SK-N-SH (cell line): ENCODE measurements at regions not wholly inside any gene's neighbourhood (a gene's known extent, or its start where the extent isn't known, plus 50 kb on each side); places are given as distances from the start of the nearest gene placed in this dataset.

ENCODE experiments used
- CTCF ChIA-PET: fragments of 300-600, 350-600 bp; formaldehyde crosslinking; extraction: SDS; loops from one replicate; lab custom pipeline; 2021; lab: Yijun Ruan, JAX
- POLR2A ChIA-PET: fragments of 350-600 bp; sonication (Branson Sonifier 250); formaldehyde crosslinking; extraction: SDS; loops from one replicate; lab custom pipeline; 2020; ENCODE audit warnings: antibody characterized with exemption, inconsistent platforms; lab: Yijun Ruan, JAX
- DNase-seq: peaks from one replicate; pipeline ENCODE4 v3.0.0; 2012
- H2AFZ ChIP-seq: fragments of 200-600 bp; sonication (generic); 2 replicates; pipeline ENCODE4 v1.8.1; 2016; ENCODE audit warnings: antibody characterized with exemption, mild to moderate bottlenecking, low read depth
- H3F3A ChIP-seq: fragments of 200-600 bp; sonication (generic); replicated peaks from 2 replicates; pipeline ENCODE3; 2016; ENCODE audit warnings: antibody characterized with exemption, mild to moderate bottlenecking; ENCODE audit not compliant: insufficient read depth
- H3K27ac ChIP-seq, 2 experiments: fragments of 200-500 bp in 1 of 2; fragments of 200-600 bp in 1 of 2; sonication (Bioruptor generic) in 1 of 2; sonication (generic), shearing (Covaris generic) in 1 of 2; 2 replicates each; pipeline versions ENCODE4 v1.5.1 to v1.6.1; 2014 to 2016; ENCODE audit warnings: low read depth in 2 of 2, inconsistent platforms in 1 of 2, low read length in 1 of 2, mild to moderate bottlenecking in 1 of 2, mixed read lengths in 1 of 2
- H3K27me3 ChIP-seq: fragments of 200-600 bp; sonication (generic), shearing (Covaris generic); 2 replicates; pipeline ENCODE4 v1.6.1; 2016; ENCODE audit warnings: mixed run types; ENCODE audit not compliant: insufficient read depth
- H3K36me3 ChIP-seq, 2 experiments: fragments of 200-500 bp in 1 of 2; fragments of 200-600 bp in 1 of 2; sonication (Bioruptor generic) in 1 of 2; sonication (generic) in 1 of 2; replicated peaks in 1 of 2; 2 replicates each; pipeline versions ENCODE3 to v1.5.1; 2014 to 2016; ENCODE audit warnings: low read length in 1 of 2, mild to moderate bottlenecking in 1 of 2; ENCODE audit not compliant: insufficient read depth in 2 of 2, control insufficient read depth in 1 of 2
- H3K4me1 ChIP-seq, 2 experiments: fragments of 200-500 bp in 1 of 2; fragments of 200-600 bp in 1 of 2; sonication (Bioruptor generic) in 1 of 2; sonication (generic), shearing (Covaris generic) in 1 of 2; 2 replicates each; pipeline versions ENCODE4 v1.5.1 to v1.6.1; 2014 to 2016; ENCODE audit warnings: low read depth in 1 of 2, low read length in 1 of 2, mixed run types in 1 of 2; ENCODE audit not compliant: insufficient read depth in 2 of 2, control insufficient read depth in 1 of 2
- H3K4me2 ChIP-seq: fragments of 200-600 bp; sonication (generic), shearing (Covaris generic); 2 replicates; pipeline ENCODE4 v1.6.1; 2017; ENCODE audit warnings: mixed run types
- H3K4me3 ChIP-seq, 2 experiments: fragments of 200-500 bp in 1 of 2; fragments of 200-600 bp in 1 of 2; sonication (Bioruptor generic) in 1 of 2; sonication (generic), shearing (Covaris generic) in 1 of 2; 2 replicates each; pipeline versions ENCODE4 v1.5.1 to v1.8.1; 2014 to 2016; ENCODE audit warnings: low read depth in 2 of 2, inconsistent platforms in 1 of 2, low read length in 1 of 2, mild to moderate bottlenecking in 1 of 2, mixed read lengths in 1 of 2, moderate library complexity in 1 of 2
- H3K79me2 ChIP-seq: fragments of 200-600 bp; sonication (generic); 2 replicates; pipeline ENCODE4 v1.8.1; 2017; ENCODE audit warnings: mild to moderate bottlenecking; ENCODE audit not compliant: insufficient read depth
- H3K9ac ChIP-seq: fragments of 200-600 bp; sonication (generic); 2 replicates; pipeline ENCODE4 v1.6.1; 2017; ENCODE audit warnings: mixed run types
- H3K9me2 ChIP-seq: fragments of 200-600 bp; sonication (generic); 2 replicates; pipeline ENCODE4 v1.6.1; 2017; ENCODE audit warnings: mixed run types
- H3K9me3 ChIP-seq: fragments of 200-600 bp; sonication (generic); 2 replicates; pipeline ENCODE4 v1.6.1; 2017; ENCODE audit warnings: mixed run types, mild to moderate bottlenecking, moderate library complexity
- H4K20me1 ChIP-seq: fragments of 200-600 bp; sonication (generic); 2 replicates; pipeline ENCODE4 v1.6.1; 2017; ENCODE audit warnings: mild to moderate bottlenecking, mixed run types; ENCODE audit not compliant: insufficient read depth
- FOXM1 ChIP-seq: IDR thresholded peaks from 2 replicates; pipeline ENCODE4 v1.4.0; 2012; ENCODE audit warnings: low read depth, mild to moderate bottlenecking
- GABPA ChIP-seq: IDR thresholded peaks from 2 replicates; pipeline ENCODE4 v1.4.0; 2012; ENCODE audit warnings: low read depth, mild to moderate bottlenecking
- GATA2 ChIP-seq: sonication (generic); formaldehyde crosslinking; IDR thresholded peaks from 2 replicates; pipeline ENCODE4 v1.5.0; 2020; ENCODE audit warnings: mild to moderate bottlenecking, missing genetic modification reagents
- JUND ChIP-seq: IDR thresholded peaks from 2 replicates; pipeline ENCODE4 v1.4.0; 2012
- RAD21 ChIP-seq: IDR thresholded peaks from 2 replicates; pipeline ENCODE4 v1.6.1; 2012; ENCODE audit warnings: mild to moderate bottlenecking, low read length
- RFX5 ChIP-seq: IDR thresholded peaks from 2 replicates; pipeline ENCODE4 v1.6.1; 2012; ENCODE audit warnings: mild to moderate bottlenecking, improper control_type of control experiment, low read length
- SMC3 ChIP-seq: IDR thresholded peaks from 2 replicates; pipeline ENCODE4 v1.6.1; 2012; ENCODE audit warnings: low read depth, low read length, improper control_type of control experiment
- TAF1 ChIP-seq: IDR thresholded peaks from 2 replicates; pipeline ENCODE4 v1.6.1; 2012; ENCODE audit warnings: low read depth, mild to moderate bottlenecking, low read length, moderate library complexity, borderline replicate concordance
- YY1 ChIP-seq: IDR thresholded peaks from 2 replicates; pipeline ENCODE4 v1.4.0; 2012; ENCODE audit warnings: low read depth, mild to moderate bottlenecking
- WGBS: methylation state at CpG from one replicate; pipeline ENCODE4 v1.1.6; 2017; ENCODE audit warnings: low lambda C conversion rate; 5-methylcytosine and 5-hydroxymethylcytosine counted together
- TF ChIP-seq, protein P1 (sequence below): IDR thresholded peaks from 2 replicates; pipeline ENCODE4 v1.6.1; 2012; ENCODE audit warnings: mild to moderate bottlenecking, low read depth, low read length, moderate library complexity
- TF ChIP-seq, protein P2 (sequence below): IDR thresholded peaks from 2 replicates; pipeline ENCODE4 v1.4.0; 2012; ENCODE audit warnings: low read depth
- TF ChIP-seq, protein P3 (sequence below): IDR thresholded peaks from 2 replicates; pipeline ENCODE4 v1.4.0; 2012; ENCODE audit warnings: low read depth, borderline replicate concordance
- TF ChIP-seq, protein P4 (sequence below): IDR thresholded peaks from 2 replicates; pipeline ENCODE4 v1.4.0; 2012; ENCODE audit warnings: low read depth, borderline replicate concordance

DNA sequence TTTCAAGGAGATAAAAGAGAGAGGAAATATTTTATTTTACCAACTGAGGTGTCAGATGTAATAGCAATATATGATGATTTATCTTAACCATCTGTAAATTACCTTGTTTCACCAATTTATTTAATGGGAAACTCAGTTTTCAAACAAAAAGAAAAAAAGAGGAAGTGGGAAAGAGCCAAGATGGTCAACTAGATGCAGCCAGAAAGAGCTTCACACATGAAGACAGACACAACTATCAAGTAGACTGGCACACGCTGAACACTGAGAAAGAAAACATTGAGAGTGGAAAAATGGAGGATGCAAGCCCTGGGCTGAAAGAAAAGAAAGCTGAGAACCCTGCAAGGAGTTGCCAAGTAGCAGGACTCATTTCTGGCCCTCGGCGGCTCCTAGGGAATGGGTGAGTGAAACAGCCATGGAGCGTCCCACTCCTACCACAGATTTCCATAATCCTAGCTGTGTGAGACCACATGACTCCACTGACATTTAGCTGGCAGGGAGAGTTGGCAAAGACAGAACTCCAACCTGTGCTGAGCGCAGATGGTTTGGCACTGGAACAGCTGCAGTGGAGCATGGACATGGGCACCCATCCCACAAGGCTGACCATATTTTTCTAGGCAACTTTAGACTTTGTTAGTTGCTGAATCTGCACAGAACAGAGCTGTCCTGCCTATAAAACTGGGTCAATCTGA lies 409.3 kb downstream of the FAM47B start:
- H3K9me2 ChIP-seq, result no peaks in the 10 kb centered on the region
- ChIA-PET POLR2A (no interaction called here), CTCF (no interaction called here)
- no peak overlapping the region for H2AFZ ChIP-seq
- no peaks in the 10 kb centered on the region for H3K27me3 ChIP-seq
- no peaks in the 10 kb centered on the region for H3K79me2 ChIP-seq
- 0% methylated on average over 4 of the region's 5 CpGs for WGBS
- no peaks in the 10 kb centered on the region for H3F3A ChIP-seq
- no peak overlapping the region for H3K4me3 ChIP-seq
- no peak overlapping the region for H3K4me2 ChIP-seq
- no peak overlapping the region for H3K9ac ChIP-seq
- H3K27ac ChIP-seq, result no peak overlapping the region
- no peaks in the 10 kb centered on the region for H3K9me3 ChIP-seq
- TF ChIP-seq YY1, result no peak
- no peak for TF ChIP-seq SMC3
- TF ChIP-seq JUND, result no peak
- TF ChIP-seq FOXM1, result no peak
- TF ChIP-seq RAD21, result no peak
- TF ChIP-seq, protein P1, sequence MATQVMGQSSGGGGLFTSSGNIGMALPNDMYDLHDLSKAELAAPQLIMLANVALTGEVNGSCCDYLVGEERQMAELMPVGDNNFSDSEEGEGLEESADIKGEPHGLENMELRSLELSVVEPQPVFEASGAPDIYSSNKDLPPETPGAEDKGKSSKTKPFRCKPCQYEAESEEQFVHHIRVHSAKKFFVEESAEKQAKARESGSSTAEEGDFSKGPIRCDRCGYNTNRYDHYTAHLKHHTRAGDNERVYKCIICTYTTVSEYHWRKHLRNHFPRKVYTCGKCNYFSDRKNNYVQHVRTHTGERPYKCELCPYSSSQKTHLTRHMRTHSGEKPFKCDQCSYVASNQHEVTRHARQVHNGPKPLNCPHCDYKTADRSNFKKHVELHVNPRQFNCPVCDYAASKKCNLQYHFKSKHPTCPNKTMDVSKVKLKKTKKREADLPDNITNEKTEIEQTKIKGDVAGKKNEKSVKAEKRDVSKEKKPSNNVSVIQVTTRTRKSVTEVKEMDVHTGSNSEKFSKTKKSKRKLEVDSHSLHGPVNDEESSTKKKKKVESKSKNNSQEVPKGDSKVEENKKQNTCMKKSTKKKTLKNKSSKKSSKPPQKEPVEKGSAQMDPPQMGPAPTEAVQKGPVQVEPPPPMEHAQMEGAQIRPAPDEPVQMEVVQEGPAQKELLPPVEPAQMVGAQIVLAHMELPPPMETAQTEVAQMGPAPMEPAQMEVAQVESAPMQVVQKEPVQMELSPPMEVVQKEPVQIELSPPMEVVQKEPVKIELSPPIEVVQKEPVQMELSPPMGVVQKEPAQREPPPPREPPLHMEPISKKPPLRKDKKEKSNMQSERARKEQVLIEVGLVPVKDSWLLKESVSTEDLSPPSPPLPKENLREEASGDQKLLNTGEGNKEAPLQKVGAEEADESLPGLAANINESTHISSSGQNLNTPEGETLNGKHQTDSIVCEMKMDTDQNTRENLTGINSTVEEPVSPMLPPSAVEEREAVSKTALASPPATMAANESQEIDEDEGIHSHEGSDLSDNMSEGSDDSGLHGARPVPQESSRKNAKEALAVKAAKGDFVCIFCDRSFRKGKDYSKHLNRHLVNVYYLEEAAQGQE, result no peak
- TF ChIP-seq, protein P2, sequence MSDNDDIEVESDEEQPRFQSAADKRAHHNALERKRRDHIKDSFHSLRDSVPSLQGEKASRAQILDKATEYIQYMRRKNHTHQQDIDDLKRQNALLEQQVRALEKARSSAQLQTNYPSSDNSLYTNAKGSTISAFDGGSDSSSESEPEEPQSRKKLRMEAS, result no peak
- TF ChIP-seq, protein P3, sequence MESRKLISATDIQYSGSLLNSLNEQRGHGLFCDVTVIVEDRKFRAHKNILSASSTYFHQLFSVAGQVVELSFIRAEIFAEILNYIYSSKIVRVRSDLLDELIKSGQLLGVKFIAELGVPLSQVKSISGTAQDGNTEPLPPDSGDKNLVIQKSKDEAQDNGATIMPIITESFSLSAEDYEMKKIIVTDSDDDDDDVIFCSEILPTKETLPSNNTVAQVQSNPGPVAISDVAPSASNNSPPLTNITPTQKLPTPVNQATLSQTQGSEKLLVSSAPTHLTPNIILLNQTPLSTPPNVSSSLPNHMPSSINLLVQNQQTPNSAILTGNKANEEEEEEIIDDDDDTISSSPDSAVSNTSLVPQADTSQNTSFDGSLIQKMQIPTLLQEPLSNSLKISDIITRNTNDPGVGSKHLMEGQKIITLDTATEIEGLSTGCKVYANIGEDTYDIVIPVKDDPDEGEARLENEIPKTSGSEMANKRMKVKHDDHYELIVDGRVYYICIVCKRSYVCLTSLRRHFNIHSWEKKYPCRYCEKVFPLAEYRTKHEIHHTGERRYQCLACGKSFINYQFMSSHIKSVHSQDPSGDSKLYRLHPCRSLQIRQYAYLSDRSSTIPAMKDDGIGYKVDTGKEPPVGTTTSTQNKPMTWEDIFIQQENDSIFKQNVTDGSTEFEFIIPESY, result no peak
- TF ChIP-seq RFX5, result no peak
- TF ChIP-seq GABPA, result no peak
- no peak for TF ChIP-seq GATA2
- no peak for TF ChIP-seq TAF1
- TF ChIP-seq, protein P4, sequence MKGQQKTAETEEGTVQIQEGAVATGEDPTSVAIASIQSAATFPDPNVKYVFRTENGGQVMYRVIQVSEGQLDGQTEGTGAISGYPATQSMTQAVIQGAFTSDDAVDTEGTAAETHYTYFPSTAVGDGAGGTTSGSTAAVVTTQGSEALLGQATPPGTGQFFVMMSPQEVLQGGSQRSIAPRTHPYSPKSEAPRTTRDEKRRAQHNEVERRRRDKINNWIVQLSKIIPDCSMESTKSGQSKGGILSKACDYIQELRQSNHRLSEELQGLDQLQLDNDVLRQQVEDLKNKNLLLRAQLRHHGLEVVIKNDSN, result no peak
- no peaks in the 10 kb centered on the region for H3K36me3 ChIP-seq
- DNase-seq, result no peak
- no peaks in the 10 kb centered on the region for H3K4me1 ChIP-seq
- H4K20me1 ChIP-seq, result no peaks in the 10 kb centered on the region
